PC-9 (cell line): ENCODE measurements at regions not wholly inside any gene's neighbourhood (a gene's known extent, or its start where the extent isn't known, plus 50 kb on each side); places are given as distances from the start of the nearest gene placed in this dataset.
"Not testable (repeated sequence)": the region's sequence is repeated elsewhere in the genome, so short reads cannot be mapped to it uniquely, and the experiment has no call there.

ENCODE experiments used
- BruUV-seq: library from RNA; stranded (reverse); fragments of 400-500 nt; replicated peaks from 2 replicates; lab custom pipeline; 2021; lab: Mats Ljungman, UMichigan
- CTCF ChIA-PET: fragments of 300-600 bp; sonication (Branson Sonifier 250); formaldehyde crosslinking; loops from one replicate; lab custom pipeline; 2022; ENCODE audit warnings: antibody characterized with exemption; lab: Charles Lee
- POLR2A ChIA-PET: fragments of 300-600 bp; sonication (Branson Sonifier 250); formaldehyde crosslinking; loops from one replicate; lab custom pipeline; 2022; ENCODE audit warnings: antibody characterized with exemption; ENCODE audit not compliant: unreplicated experiment; lab: Charles Lee
- DNase-seq, 2 experiments: peaks; one replicate each; pipeline versions ENCODE4 v3.0.0 to v3.0.0-alpha.2; 2015 to 2022; ENCODE audit warnings: mixed read lengths in 1 of 2
- H2AFZ ChIP-seq: fragments of 200-600 bp; sonication (generic); 2 replicates; pipeline ENCODE4 v1.8.1; 2017; ENCODE audit warnings: antibody characterized with exemption
- H3F3A ChIP-seq: fragments of 200-600 bp; sonication (generic); 2 replicates; pipeline ENCODE4 v1.8.1; 2017; ENCODE audit warnings: antibody characterized with exemption, mild to moderate bottlenecking, low read depth; ENCODE audit not compliant: insufficient read depth
- H3K27ac ChIP-seq: fragments of 200-600 bp; sonication (generic); 2 replicates; pipeline ENCODE4 v1.6.1; 2016; ENCODE audit warnings: mixed run types
- H3K27me3 ChIP-seq: fragments of 200-600 bp; sonication (generic); 2 replicates; pipeline ENCODE4 v1.6.1; 2016; ENCODE audit warnings: low read depth, mixed run types; ENCODE audit not compliant: insufficient read depth
- H3K36me3 ChIP-seq: fragments of 200-600 bp; sonication (generic); 2 replicates; pipeline ENCODE4 v1.6.1; 2016; ENCODE audit warnings: low read depth, mixed run types
- H3K4me1 ChIP-seq: fragments of 200-600 bp; sonication (generic); replicated peaks from 2 replicates; pipeline ENCODE4 v1.6.1; 2016; ENCODE audit warnings: mixed run types; ENCODE audit not compliant: insufficient read depth
- H3K4me2 ChIP-seq: fragments of 200-600 bp; sonication (generic); 2 replicates; pipeline ENCODE4 v1.6.1; 2017; ENCODE audit warnings: mixed run types
- H3K4me3 ChIP-seq: fragments of 200-600 bp; sonication (generic); 2 replicates; pipeline ENCODE4 v1.6.1; 2016; ENCODE audit warnings: mixed run types
- H3K79me2 ChIP-seq: fragments of 200-600 bp; sonication (generic); 2 replicates; pipeline ENCODE4 v1.6.1; 2017; ENCODE audit warnings: low read depth, mixed run types
- H3K9me2 ChIP-seq: fragments of 200-600 bp; sonication (generic); 2 replicates; pipeline ENCODE4 v1.8.1; 2017; ENCODE audit warnings: mild to moderate bottlenecking; ENCODE audit not compliant: insufficient read depth
- H3K9me3 ChIP-seq: fragments of 200-600 bp; sonication (generic); 2 replicates; pipeline ENCODE4 v1.8.1; 2016; ENCODE audit warnings: low read depth; ENCODE audit not compliant: insufficient read depth
- H4K20me1 ChIP-seq: fragments of 200-600 bp; sonication (generic); 2 replicates; pipeline ENCODE4 v1.8.1; 2017; ENCODE audit not compliant: insufficient read depth
- CTCF ChIP-seq: fragments of 200-600 bp; sonication (generic); conservative IDR thresholded peaks from 2 replicates; pipeline ENCODE4 v1.6.1; 2017; ENCODE audit warnings: mixed run types, antibody characterized with exemption, mild to moderate bottlenecking, moderate library complexity
- EZH2 ChIP-seq: fragments of 200-600 bp; sonication (generic); IDR thresholded peaks from 2 replicates; pipeline ENCODE4 v1.8.0; 2017; ENCODE audit warnings: antibody characterized with exemption, low read depth
- intact Hi-C: fragments of 100-400 bp; cut with micrococcal nuclease; formaldehyde crosslinking; loops from one replicate; pipeline ENCODE4 v1.10.0; 2022; ENCODE audit not compliant: unreplicated experiment

DNA sequence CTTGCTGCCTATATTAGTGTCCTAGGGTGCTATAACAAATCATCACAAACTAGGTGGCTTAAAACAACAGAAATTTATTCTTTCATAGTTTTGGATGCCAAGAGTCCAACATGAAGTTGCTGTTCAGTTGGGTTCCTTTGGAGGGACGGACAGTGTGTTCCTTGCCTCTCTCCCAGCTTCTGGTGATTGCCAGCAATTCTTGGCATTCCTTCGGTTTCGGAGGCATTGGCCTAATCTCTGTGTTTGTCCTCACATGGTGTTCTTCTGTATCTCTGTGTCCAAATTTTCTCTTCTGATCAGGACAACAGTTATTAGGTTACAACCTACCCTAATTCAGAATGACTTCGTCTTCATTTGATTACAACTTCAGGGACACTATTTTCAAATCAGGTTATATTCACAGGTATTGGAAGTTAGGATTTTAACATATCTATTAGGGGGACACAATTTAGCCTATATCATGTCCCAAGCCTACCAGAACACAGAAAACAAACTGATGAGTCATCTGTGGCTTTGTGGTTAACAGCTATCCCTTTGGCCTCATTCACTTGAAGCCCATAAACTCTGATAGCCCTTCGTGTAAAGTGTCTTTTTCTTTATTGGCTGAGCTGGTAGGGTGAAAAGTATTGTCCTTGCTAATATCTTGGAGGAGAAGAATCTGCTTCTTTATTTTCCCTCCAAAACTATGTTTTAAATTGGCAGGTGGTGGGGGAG, 83.2 kb upstream of the PAPPA2 start:
- H2AFZ ChIP-seq, result no peak overlapping the region
- peaks cover 6% of the 10 kb centered on the region for H3K27me3 ChIP-seq
- TF ChIP-seq EZH2, result no peak
- no peak for TF ChIP-seq CTCF
- no peak for DNase-seq
- CTCF ChIA-PET, result no interaction called here
- no peaks in the 10 kb centered on the region for H3K4me1 ChIP-seq
- H4K20me1 ChIP-seq, result no peaks in the 10 kb centered on the region
- H3F3A ChIP-seq, result no peaks in the 10 kb centered on the region
- no TSS peak for BruUV-seq
- intact Hi-C loops, result loop anchor here (5.0 kb wide), 1 partner anchor 1568 kb away; no protein-coding TSS in a partner anchor
- POLR2A ChIA-PET, result no interaction called here
- no peak overlapping the region for H3K4me3 ChIP-seq
- H3K9me2 ChIP-seq, result no peaks in the 10 kb centered on the region
- H3K36me3 ChIP-seq, result no peaks in the 10 kb centered on the region
- H3K27ac ChIP-seq, result no peak overlapping the region
- no peaks in the 10 kb centered on the region for H3K9me3 ChIP-seq
- no peak overlapping the region for H3K4me2 ChIP-seq
- no peaks in the 10 kb centered on the region for H3K79me2 ChIP-seq

DNA sequence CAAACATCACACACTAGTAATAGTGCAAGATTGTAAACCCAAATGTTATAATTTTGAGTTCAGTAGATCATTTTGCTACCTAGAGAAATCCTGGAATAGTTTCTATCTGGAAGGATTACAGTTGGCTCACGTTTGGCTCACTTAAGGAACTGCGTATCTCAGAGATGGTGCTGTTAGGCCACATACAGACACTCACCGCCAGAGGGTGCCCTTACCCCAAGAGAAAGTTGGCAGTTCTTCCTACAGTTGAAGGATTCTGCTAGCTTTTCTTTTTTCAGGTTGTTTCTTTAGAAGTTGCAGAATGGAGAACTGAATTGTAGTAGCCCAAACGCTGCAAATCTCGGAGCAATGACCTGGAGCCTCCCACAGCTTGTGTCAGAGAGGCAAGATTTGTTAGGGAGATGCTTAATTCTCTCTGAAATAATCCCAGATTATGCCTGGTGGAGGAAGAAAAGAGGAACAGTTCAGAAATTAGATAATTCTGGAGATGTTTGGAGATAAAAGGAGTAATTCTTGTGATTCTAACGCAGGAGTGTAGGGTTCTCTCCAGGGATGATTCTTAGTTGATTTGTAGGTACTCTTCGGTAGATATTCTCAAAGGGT, 87.9 kb upstream of the PAPPA2 start:
- Histone ChIP-seq H3K27me3 (peaks cover 6% of the 10 kb centered on the region), H3K9me3 (no peaks in the 10 kb centered on the region), H3K79me2 (no peaks in the 10 kb centered on the region), H3F3A (no peaks in the 10 kb centered on the region), H3K4me3 (no peak overlapping the region), H2AFZ (no peak overlapping the region), H3K36me3 (no peaks in the 10 kb centered on the region), H3K4me2 (no peak overlapping the region), H4K20me1 (no peaks in the 10 kb centered on the region), H3K4me1 (no peaks in the 10 kb centered on the region), H3K9me2 (no peaks in the 10 kb centered on the region), H3K27ac (no peak overlapping the region)
- DNase-seq, result peak; percentile 42 to 59
- TF ChIP-seq CTCF (peak; percentile 89), EZH2 (no peak)
- intact Hi-C loops, result loop anchor here (1.0 to 5.0 kb wide), 3 partner anchors 316 to 1572 kb away; no protein-coding TSS in a partner anchor
- BruUV-seq, result no TSS peak
- ChIA-PET POLR2A (no interaction called here), CTCF (no interaction called here)

- TF ChIP-seq EZH2 (no peak), CTCF (no peak)
- Histone ChIP-seq H2AFZ (no peak overlapping the region), H3K27ac (no peak overlapping the region), H3K79me2 (no peaks in the 10 kb centered on the region), H3K4me1 (no peaks in the 10 kb centered on the region), H3K36me3 (no peaks in the 10 kb centered on the region), H4K20me1 (no peaks in the 10 kb centered on the region), H3K9me2 (no peaks in the 10 kb centered on the region), H3F3A (no peaks in the 10 kb centered on the region), H3K27me3 (0 out of 2 replicates have a peak, but pooled peaks cover 8% of the 10 kb centered on the region), H3K9me3 (no peaks in the 10 kb centered on the region), H3K4me3 (no peak overlapping the region), H3K4me2 (no peak overlapping the region)
- intact Hi-C loops, result no loop called here
- no peak for DNase-seq
- POLR2A ChIA-PET, result no interaction called here
- CTCF ChIA-PET, result no interaction called here
- no TSS peak for BruUV-seq
Observed at GRCh38 chr1:176364236-176364905, 98.6 kb upstream of the PAPPA2 start.

DNA sequence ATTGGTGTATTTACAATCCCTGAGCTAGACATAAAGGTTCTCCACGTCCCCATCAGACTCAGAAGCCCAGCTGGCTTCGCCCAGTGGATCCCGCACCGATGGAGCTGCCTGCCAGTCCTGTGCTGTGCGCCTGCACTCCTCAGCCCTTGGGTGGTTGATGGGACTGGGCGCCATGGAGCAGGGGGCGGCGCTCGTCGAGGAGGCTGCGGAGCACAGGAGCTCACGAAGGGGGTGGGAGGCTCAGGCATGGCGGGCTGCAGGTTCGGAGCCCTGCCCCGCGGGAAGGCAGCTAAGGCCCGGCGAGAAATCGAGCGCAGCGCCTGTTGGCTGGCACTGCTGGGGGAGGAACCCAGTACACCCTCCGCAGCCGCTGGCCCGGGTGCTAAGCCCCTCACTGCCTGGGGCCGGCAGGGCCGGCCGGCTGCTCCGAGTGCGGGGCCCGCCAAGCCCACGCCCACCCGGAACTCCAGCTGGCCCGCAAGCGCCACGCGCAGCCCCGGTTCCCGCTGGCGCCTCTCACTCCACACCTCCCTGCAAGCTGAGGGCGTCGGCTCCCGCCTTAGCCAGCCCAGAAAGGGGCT, 113.8 kb upstream of the PAPPA2 start:
- H3K79me2 ChIP-seq, H3K36me3 ChIP-seq, DNase-seq, H3F3A ChIP-seq, H3K4me2 ChIP-seq, BruUV-seq, H3K4me3 ChIP-seq, H3K27ac ChIP-seq, H2AFZ ChIP-seq, H3K9me2 ChIP-seq, H3K4me1 ChIP-seq, H3K9me3 ChIP-seq, POLR2A ChIA-PET, H4K20me1 ChIP-seq, H3K27me3 ChIP-seq, intact Hi-C loops, CTCF ChIA-PET: not testable (repeated sequence)
